NCI-H1436 (cell line): ENCODE measurements at regions not wholly inside any gene's neighbourhood (a gene's known extent, or its start where the extent isn't known, plus 50 kb on each side); places are given as distances from the start of the nearest gene placed in this dataset.

Experiments
- DNase-seq: peaks from one replicate; lab custom pipeline; 2025; lab: John Stamatoyannopoulos, UW

- DNase-seq = no peak
Measured at GRCh38 chr2:6667326-6667725, 198.4 kb downstream of the CMPK2 start.

GRCh38 chr2:6671913-6672312 lies 193.8 kb downstream of the CMPK2 start:
- DNase-seq = no peak

- DNase-seq = no peak
Measured at GRCh38 chr2:6674381-6674780, 191.3 kb downstream of the CMPK2 start.

- DNase-seq = no peak
Measured at GRCh38 chr2:6675791-6676190, 189.9 kb downstream of the CMPK2 start.

GRCh38 chr2:6676241-6676640 lies 189.5 kb downstream of the CMPK2 start:
- DNase-seq = no peak

GRCh38 chr2:6676776-6677175 lies 188.9 kb downstream of the CMPK2 start:
- no peak for DNase-seq

- DNase-seq = no peak
Measured at GRCh38 chr2:6679471-6679870, 186.2 kb downstream of the CMPK2 start.

GRCh38 chr2:6683516-6683915 lies 182.2 kb downstream of the CMPK2 start:
- DNase-seq = no peak

- no peak for DNase-seq
Measured at GRCh38 chr2:6685447-6685846, 180.3 kb downstream of the CMPK2 start.

- no peak for DNase-seq
Measured at GRCh38 chr2:6692056-6692455, 173.7 kb downstream of the CMPK2 start.

GRCh38 chr2:6692819-6693218 lies 172.9 kb downstream of the CMPK2 start:
- DNase-seq = no peak

- no peak for DNase-seq
Measured at GRCh38 chr2:6694555-6694954, 171.2 kb downstream of the CMPK2 start.

GRCh38 chr2:6700335-6700734 lies 165.4 kb downstream of the CMPK2 start:
- no peak for DNase-seq

GRCh38 chr2:6704077-6704476 lies 161.6 kb downstream of the CMPK2 start:
- DNase-seq = no peak

- no peak for DNase-seq
Measured at GRCh38 chr2:6721395-6721794, 144.3 kb downstream of the CMPK2 start.

GRCh38 chr2:6722574-6722973 lies 143.1 kb downstream of the CMPK2 start:
- DNase-seq = no peak

GRCh38 chr2:6723865-6724604 lies 141.7 kb downstream of the CMPK2 start:
- peak; percentile 32 for DNase-seq

GRCh38 chr2:6724605-6725140 lies 141.0 kb downstream of the CMPK2 start:
- no peak for DNase-seq

GRCh38 chr2:6728156-6728555 lies 137.6 kb downstream of the CMPK2 start:
- DNase-seq = no peak

GRCh38 chr2:6730003-6730402 lies 135.7 kb downstream of the CMPK2 start:
- DNase-seq = no peak

- DNase-seq = no peak
Measured at GRCh38 chr2:6730649-6731532, 134.8 kb downstream of the CMPK2 start.

GRCh38 chr2:6739547-6739946 lies 126.2 kb downstream of the CMPK2 start:
- no peak for DNase-seq

- DNase-seq = no peak
Measured at GRCh38 chr2:6741229-6741628, 124.5 kb downstream of the CMPK2 start.
